ENCODE measurements at regions not wholly inside any gene's neighbourhood (a gene's known extent, or its start where the extent isn't known, plus 50 kb on each side); places are given as distances from the start of the nearest gene placed in this dataset.

GRCh38 chr11:28834877-28835276 is 726.7 kb downstream of the METTL15 start:
- H3K4me2 ChIP-seq, result peak overlapping the region; percentile 58
- H3K9me2 ChIP-seq, result no peaks in the 10 kb centered on the region
- H3K27ac ChIP-seq (ENCODE audit: low read depth in 2 of 2, low read length in 1 of 2), result peak overlapping the region; percentile 77 to 95; a peak in 3 of 4 replicates
- H4K20me1 ChIP-seq (ENCODE audit: insufficient read depth), result no peaks in the 10 kb centered on the region
- H3K9ac ChIP-seq, result peak overlapping the region; percentile 64
- H3K4me3 ChIP-seq (ENCODE audit: low read depth in 2 of 2, low read length in 1 of 2), result peak overlapping the region in 1 of 2 experiments; percentile 16; a peak in 1 of 4 replicates
- DNase-seq, result no peak
- peak; percentile 57; the same call in 1 of the 2 replicates for TF ChIP-seq POLR2AphosphoS5 (IDR thresholded peaks at IDR 0.05; ENCODE audit: low read depth, low read length)
- TF ChIP-seq EZH2phosphoT487 (IDR thresholded peaks at IDR 0.05; ENCODE audit: borderline replicate concordance, low read depth), result no peak
- TF ChIP-seq NFIC (IDR thresholded peaks at IDR 0.05; ENCODE audit: borderline replicate concordance), result peak; percentile 78
- no peak for TF ChIP-seq CHD2 (IDR thresholded peaks at IDR 0.05; ENCODE audit: low read length, partially characterized antibody)
- no peak for TF ChIP-seq YY1 (IDR thresholded peaks at IDR 0.05; ENCODE audit: low read depth)
- peak; percentile 90 for TF ChIP-seq FOSL2 (IDR thresholded peaks at IDR 0.05; ENCODE audit: borderline replicate concordance, low read depth)
- TF ChIP-seq RXRA (IDR thresholded peaks at IDR 0.05; ENCODE audit: borderline replicate concordance, low read depth), result peak; percentile 51; the same call in 1 of the 2 replicates
- TF ChIP-seq GABPA (IDR thresholded peaks at IDR 0.05; ENCODE audit: low read depth), result no peak
- TF ChIP-seq, protein P1, sequence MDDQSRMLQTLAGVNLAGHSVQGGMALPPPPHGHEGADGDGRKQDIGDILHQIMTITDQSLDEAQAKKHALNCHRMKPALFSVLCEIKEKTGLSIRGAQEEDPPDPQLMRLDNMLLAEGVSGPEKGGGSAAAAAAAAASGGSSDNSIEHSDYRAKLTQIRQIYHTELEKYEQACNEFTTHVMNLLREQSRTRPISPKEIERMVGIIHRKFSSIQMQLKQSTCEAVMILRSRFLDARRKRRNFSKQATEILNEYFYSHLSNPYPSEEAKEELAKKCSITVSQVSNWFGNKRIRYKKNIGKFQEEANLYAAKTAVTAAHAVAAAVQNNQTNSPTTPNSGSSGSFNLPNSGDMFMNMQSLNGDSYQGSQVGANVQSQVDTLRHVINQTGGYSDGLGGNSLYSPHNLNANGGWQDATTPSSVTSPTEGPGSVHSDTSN (IDR thresholded peaks at IDR 0.05), result peak; percentile 72
- peak; percentile 88 for TF ChIP-seq JUND (IDR thresholded peaks at IDR 0.05)
- no peak for TF ChIP-seq GATA2 (CRISPR knock-in tag; IDR thresholded peaks at IDR 0.05)
- TF ChIP-seq TEAD4 (IDR thresholded peaks at IDR 0.05; ENCODE audit: borderline replicate concordance, insufficient read depth), result peak; percentile 76
- TF ChIP-seq FOXM1 (IDR thresholded peaks at IDR 0.05; ENCODE audit: low read depth), result 0 out of 2 replicates have a peak, but pooled peaks have one; percentile 64
- peak; percentile 96 for TF ChIP-seq TCF12 (IDR thresholded peaks at IDR 0.05)
- no peak for TF ChIP-seq MXI1 (IDR thresholded peaks at IDR 0.05; ENCODE audit: low read depth, low read length)
- peak in 1 of 2 experiments; percentile 92; a peak in 2 of 4 replicates for TF ChIP-seq EP300 (IDR thresholded peaks at IDR 0.05; ENCODE audit: borderline replicate concordance in 1 of 2, low read depth in 1 of 2, low read length in 1 of 2)
- TF ChIP-seq ZBTB33 (IDR thresholded peaks at IDR 0.05; ENCODE audit: borderline replicate concordance, low read depth), result no peak
- TF ChIP-seq, protein P2, sequence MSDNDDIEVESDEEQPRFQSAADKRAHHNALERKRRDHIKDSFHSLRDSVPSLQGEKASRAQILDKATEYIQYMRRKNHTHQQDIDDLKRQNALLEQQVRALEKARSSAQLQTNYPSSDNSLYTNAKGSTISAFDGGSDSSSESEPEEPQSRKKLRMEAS (IDR thresholded peaks at IDR 0.05; ENCODE audit: low read depth), result peak; percentile 41; the same call in 1 of the 2 replicates
- H3K79me2 ChIP-seq (ENCODE audit: insufficient read depth), result no peaks in the 10 kb centered on the region
- H3K9me3 ChIP-seq, result no peaks in the 10 kb centered on the region
- 5% methylated on average over 3 of the region's 3 CpGs for WGBS (ENCODE audit: low lambda C conversion rate)
- 0 out of 2 replicates have a peak overlapping the region, but pooled peaks have one; percentile 3 for H2AFZ ChIP-seq (ENCODE audit: low read depth)
- no peaks in the 10 kb centered on the region for H3K36me3 ChIP-seq (replicated peaks in 1 of 2; ENCODE audit: control insufficient read depth in 1 of 2, insufficient read depth in 2 of 2, low read length in 1 of 2)
- CTCF ChIA-PET, result interaction anchor here (0.8 kb wide), 1 partner anchor 10 kb away, joined by 3 read pairs; no protein-coding TSS in a partner anchor
- H3F3A ChIP-seq (replicated peaks; ENCODE audit: insufficient read depth), result peaks cover 56% of the 10 kb centered on the region
- peaks cover 0 to 78% of the 10 kb centered on the region in 2 experiments; a peak in 3 of 4 replicates for H3K4me1 ChIP-seq (ENCODE audit: control insufficient read depth in 1 of 2, insufficient read depth in 2 of 2, low read depth in 1 of 2, low read length in 1 of 2)
- POLR2A ChIA-PET, result no interaction called here
- no peaks in the 10 kb centered on the region for H3K27me3 ChIP-seq (ENCODE audit: insufficient read depth)
